SK-N-SH treated with all-trans-retinoic acid at 6 μM for 48 hours (cell line): ENCODE measurements at regions not wholly inside any gene's neighbourhood (a gene's known extent, or its start where the extent isn't known, plus 50 kb on each side); places are given as distances from the start of the nearest gene placed in this dataset.

Source experiments
- ATAC-seq: fragments of 200-7000 bp; cut with Tn5 transposase; 3 replicates; pipeline ENCODE4 v1.9.1; 2020; ENCODE audit warnings: mild to moderate bottlenecking, moderate library complexity
- ARNTL ChIP-seq: fragments of 450-650 bp; formaldehyde crosslinking; IDR thresholded peaks from 2 replicates; pipeline ENCODE4 v1.5.0; 2020; ENCODE audit warnings: low read depth, mild to moderate bottlenecking, moderate library complexity, borderline replicate concordance
- BACH2 ChIP-seq: fragments of 250-450 bp; sonication (Bioruptor Pico); IDR thresholded peaks from 2 replicates; pipeline ENCODE4 v1.9.0; 2021; ENCODE audit warnings: mild to moderate bottlenecking, borderline replicate concordance
- CREB5 ChIP-seq: fragments of 250-450 bp; sonication (Bioruptor Pico); IDR thresholded peaks from 2 replicates; pipeline ENCODE4 v1.5.1; 2020; ENCODE audit warnings: low read depth, mild to moderate bottlenecking, moderate library complexity
- CSDC2 ChIP-seq: fragments of 250-450 bp; sonication (Bioruptor Pico); IDR thresholded peaks from 2 replicates; pipeline ENCODE4 v1.5.0; 2020; ENCODE audit warnings: mild to moderate bottlenecking, moderate library complexity
- CSRNP3 ChIP-seq: fragments of 250-450 bp; sonication (Bioruptor Pico); IDR thresholded peaks from 2 replicates; pipeline ENCODE4 v1.5.1; 2021; ENCODE audit warnings: mild to moderate bottlenecking, moderate library complexity
- ISL1 ChIP-seq: fragments of 250-450 bp; sonication (Bioruptor Pico); IDR thresholded peaks from 2 replicates; pipeline ENCODE4 v2.1.2; 2022; ENCODE audit warnings: mild to moderate bottlenecking, moderate library complexity
- OSR1 ChIP-seq: fragments of 250-450 bp; sonication (Bioruptor Pico); IDR thresholded peaks from 2 replicates; pipeline ENCODE4 v1.8.0; 2022; ENCODE audit warnings: moderate library complexity, mild to moderate bottlenecking, inconsistent platforms
- PATZ1 ChIP-seq: fragments of 250-450 bp; sonication (Bioruptor Pico); IDR thresholded peaks from 2 replicates; pipeline ENCODE4 v1.8.0; 2020; ENCODE audit warnings: mild to moderate bottlenecking, moderate library complexity, borderline replicate concordance
- POU6F1 ChIP-seq: fragments of 250-450 bp; sonication (Bioruptor Pico); IDR thresholded peaks from 2 replicates; pipeline ENCODE4 v1.8.0; 2021; ENCODE audit warnings: low read depth, mild to moderate bottlenecking, moderate library complexity, borderline replicate concordance
- PPARA ChIP-seq: fragments of 250-450 bp; sonication (Bioruptor Pico); IDR thresholded peaks from 2 replicates; pipeline ENCODE4 v1.5.0; 2020; ENCODE audit warnings: mild to moderate bottlenecking, borderline replicate concordance
- RARB ChIP-seq: fragments of 250-450 bp; sonication (Bioruptor Pico); IDR thresholded peaks from 2 replicates; pipeline ENCODE4 v1.8.0; 2021; ENCODE audit warnings: mild to moderate bottlenecking, moderate library complexity
- SNAI2 ChIP-seq: fragments of 250-450 bp; sonication (Bioruptor Pico); IDR thresholded peaks from 2 replicates; pipeline ENCODE4 v1.5.0; 2020; ENCODE audit warnings: mild to moderate bottlenecking, moderate library complexity
- TSHZ2 ChIP-seq: fragments of 250-450 bp; sonication (Bioruptor Pico); IDR thresholded peaks from 2 replicates; pipeline ENCODE4 v1.5.0; 2020; ENCODE audit warnings: mild to moderate bottlenecking, moderate library complexity
- ZC3H10 ChIP-seq: fragments of 250-450 bp; sonication (Bioruptor Pico); IDR thresholded peaks from 2 replicates; pipeline ENCODE4 v1.5.1; 2021; ENCODE audit warnings: mild to moderate bottlenecking, moderate library complexity
- ZNF565 ChIP-seq: fragments of 450-650 bp; formaldehyde crosslinking; conservative IDR thresholded peaks from 2 replicates; pipeline ENCODE4 v1.5.0; 2020; ENCODE audit warnings: low read depth, mild to moderate bottlenecking, moderate library complexity
- ZNF70 ChIP-seq: fragments of 450-650 bp; formaldehyde crosslinking; IDR thresholded peaks from 2 replicates; pipeline ENCODE4 v1.5.0; 2020; ENCODE audit warnings: mild to moderate bottlenecking, moderate library complexity
- ZNF8 ChIP-seq: fragments of 450-650 bp; formaldehyde crosslinking; IDR thresholded peaks from 2 replicates; pipeline ENCODE4 v1.5.0; 2020; ENCODE audit warnings: mild to moderate bottlenecking, moderate library complexity

- no peak for ATAC-seq
These were observed 205.6 kb upstream of the KAZN start for GRCh38 chr1:14392859-14393365.

GRCh38 chr1:14396100-14396499, 202.4 kb upstream of the KAZN start:
- no peak for TF ChIP-seq PPARA (CRISPR knock-in tag)
- no peak for TF ChIP-seq ZNF8 (CRISPR knock-in tag)
- TF ChIP-seq PATZ1 (CRISPR knock-in tag): no peak
- TF ChIP-seq POU6F1 (CRISPR knock-in tag): no peak
- no peak for TF ChIP-seq BACH2 (CRISPR knock-in tag)
- no peak for TF ChIP-seq SNAI2 (CRISPR knock-in tag)
- no peak for TF ChIP-seq OSR1 (CRISPR knock-in tag)
- no peak for TF ChIP-seq CSDC2 (CRISPR knock-in tag)
- TF ChIP-seq ISL1 (CRISPR knock-in tag): no peak
- no peak for ATAC-seq

More at GRCh38 chr1:14392859-14393365, 205.6 kb upstream of the KAZN start:
- no peak for TF ChIP-seq TSHZ2 (CRISPR knock-in tag)
- no peak for TF ChIP-seq ZC3H10 (CRISPR knock-in tag)
- TF ChIP-seq PPARA (CRISPR knock-in tag): no peak
- no peak for TF ChIP-seq ARNTL (CRISPR knock-in tag)
- TF ChIP-seq CSRNP3 (CRISPR knock-in tag): no peak
- no peak for TF ChIP-seq CSDC2 (CRISPR knock-in tag)
- TF ChIP-seq ZNF565 (CRISPR knock-in tag): no peak
- no peak for TF ChIP-seq ZNF70
- no peak for TF ChIP-seq RARB (CRISPR knock-in tag)
- no peak for TF ChIP-seq ISL1 (CRISPR knock-in tag)
- TF ChIP-seq CREB5: no peak
- no peak for TF ChIP-seq PATZ1 (CRISPR knock-in tag)

- no peak for ATAC-seq
- no peak for TF ChIP-seq PATZ1 (CRISPR knock-in tag)
- no peak for TF ChIP-seq TSHZ2 (CRISPR knock-in tag)
- TF ChIP-seq ZNF8 (CRISPR knock-in tag): no peak
These were observed 194.4 kb upstream of the KAZN start for GRCh38 chr1:14403961-14404645.
